22Rv1 (cell line): ENCODE measurements at regions not wholly inside any gene's neighbourhood (a gene's known extent, or its start where the extent isn't known, plus 50 kb on each side); places are given as distances from the start of the nearest gene placed in this dataset.

Source experiments
- CTCF ChIP-seq: fragments of 450-650 bp; IDR thresholded peaks from 2 replicates; pipeline ENCODE4 v1.5.1; 2017; ENCODE audit warnings: mild to moderate bottlenecking
- ZFX ChIP-seq: fragments of 450-650 bp; IDR thresholded peaks from 2 replicates; pipeline ENCODE4 v1.6.1; 2017; ENCODE audit warnings: antibody characterized with exemption, borderline replicate concordance

GRCh38 chr4:144489831-144490230, 156.1 kb upstream of the HHIP start:
- TF ChIP-seq CTCF: no peak
- TF ChIP-seq ZFX: no peak
